ENCODE measurements at regions not wholly inside any gene's neighbourhood (a gene's known extent, or its start where the extent isn't known, plus 50 kb on each side); places are given as distances from the start of the nearest gene placed in this dataset.

GRCh38 chr15:29611057-29611456 is 211.2 kb downstream of the TJP1 start:
- DNase-seq (ENCODE audit: low read depth in 3 of 3) = no peak

GRCh38 chr15:29601811-29602210 is 220.5 kb downstream of the TJP1 start:
- no peak for DNase-seq (ENCODE audit: low read depth in 3 of 3)

GRCh38 chr15:29600262-29600661 is 222.0 kb downstream of the TJP1 start:
- DNase-seq (ENCODE audit: low read depth in 3 of 3) = no peak

DNA sequence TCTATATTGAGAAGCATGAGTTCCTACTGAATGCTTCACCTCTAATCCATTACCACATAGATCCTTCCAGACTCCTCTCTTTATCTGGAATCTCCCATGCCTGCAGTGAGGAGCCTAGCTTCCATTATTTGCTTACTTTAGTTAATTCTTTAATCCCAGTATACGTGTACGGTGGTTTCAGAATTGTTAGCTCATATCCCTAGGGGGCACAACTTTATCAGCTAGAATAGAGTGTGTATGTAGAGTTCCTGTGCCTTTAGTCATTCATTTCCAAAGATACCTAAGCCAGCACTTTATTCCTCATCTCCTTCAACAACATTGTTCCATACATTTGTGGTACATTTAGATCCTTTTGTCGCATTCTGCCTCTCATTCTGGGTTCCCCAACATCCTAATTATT is 226.0 kb downstream of the TJP1 start:
- no peak for DNase-seq (ENCODE audit: low read depth in 3 of 3)

DNA sequence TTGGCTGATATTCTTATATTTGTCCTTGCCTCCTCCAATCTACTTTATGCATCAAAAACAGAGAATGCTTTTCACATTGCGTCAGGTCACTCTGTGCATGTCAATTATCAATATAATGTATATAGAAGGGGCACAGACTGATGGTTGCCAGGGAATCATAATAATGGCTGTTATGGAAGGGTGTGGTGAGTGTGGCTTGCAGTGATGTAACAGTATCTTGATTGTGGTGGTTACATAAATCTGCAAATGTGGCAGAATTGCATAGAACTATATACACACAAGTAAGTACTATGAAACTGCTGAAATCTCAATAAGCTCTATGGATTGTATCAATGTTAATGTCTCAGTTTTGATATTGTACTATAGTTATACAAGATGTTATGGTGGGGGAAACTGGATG is 228.6 kb downstream of the TJP1 start:
- DNase-seq (ENCODE audit: low read depth in 3 of 3) = no peak

- DNase-seq (ENCODE audit: low read depth in 3 of 3) = no peak
These were observed 229.2 kb downstream of the TJP1 start for GRCh38 chr15:29593111-29593510.

- no peak for DNase-seq (ENCODE audit: low read depth in 3 of 3)
These were observed 231.6 kb downstream of the TJP1 start for GRCh38 chr15:29590701-29591100.

GRCh38 chr15:29589975-29590374 is 232.3 kb downstream of the TJP1 start:
- no peak for DNase-seq (ENCODE audit: low read depth in 3 of 3)

- DNase-seq (ENCODE audit: low read depth in 3 of 3) = no peak
These were observed 232.9 kb downstream of the TJP1 start for GRCh38 chr15:29589416-29589815.

GRCh38 chr15:29573197-29573838 is 248.9 kb downstream of the TJP1 start:
- DNase-seq (ENCODE audit: low read depth in 3 of 3) = no peak

- no peak for DNase-seq (ENCODE audit: low read depth in 3 of 3)
These were observed 250.4 kb downstream of the TJP1 start for GRCh38 chr15:29571792-29572431.

- peak in 1 of 3 experiments; percentile 24 for DNase-seq (ENCODE audit: low read depth in 3 of 3)
These were observed 251.1 kb downstream of the TJP1 start for GRCh38 chr15:29570948-29571791.

- DNase-seq (ENCODE audit: low read depth in 3 of 3) = no peak
These were observed 251.9 kb downstream of the TJP1 start for GRCh38 chr15:29570121-29570947.

GRCh38 chr15:29569533-29570092 is 252.7 kb downstream of the TJP1 start:
- DNase-seq (ENCODE audit: low read depth in 3 of 3) = no peak

- no peak for DNase-seq (ENCODE audit: low read depth in 3 of 3)
These were observed 253.3 kb downstream of the TJP1 start for GRCh38 chr15:29568840-29569532.

GRCh38 chr15:29567336-29567735 is 254.9 kb downstream of the TJP1 start:
- DNase-seq (ENCODE audit: low read depth in 3 of 3) = no peak

GRCh38 chr15:29566914-29567313 is 255.4 kb downstream of the TJP1 start:
- DNase-seq (ENCODE audit: low read depth in 3 of 3) = no peak

DNA sequence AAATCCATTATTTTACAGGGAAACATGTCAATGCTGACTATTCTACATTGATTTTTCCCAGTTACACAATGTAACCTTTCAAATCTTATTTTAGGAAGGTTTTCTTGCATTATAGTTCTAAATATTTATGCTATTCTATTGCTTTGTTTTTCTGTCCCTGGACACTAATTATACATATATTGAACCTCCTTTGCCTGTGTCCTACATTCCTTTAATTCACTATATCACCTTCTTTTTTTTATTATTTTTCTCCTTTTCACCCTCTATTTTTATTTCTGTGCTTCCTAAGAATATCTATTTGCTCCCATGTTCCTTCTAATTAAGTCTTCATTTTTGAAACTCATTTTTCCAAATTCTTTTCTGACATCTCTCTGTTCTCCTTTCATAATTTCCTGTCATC is 259.2 kb downstream of the TJP1 start:
- no peak for DNase-seq (ENCODE audit: low read depth in 3 of 3)

DNA sequence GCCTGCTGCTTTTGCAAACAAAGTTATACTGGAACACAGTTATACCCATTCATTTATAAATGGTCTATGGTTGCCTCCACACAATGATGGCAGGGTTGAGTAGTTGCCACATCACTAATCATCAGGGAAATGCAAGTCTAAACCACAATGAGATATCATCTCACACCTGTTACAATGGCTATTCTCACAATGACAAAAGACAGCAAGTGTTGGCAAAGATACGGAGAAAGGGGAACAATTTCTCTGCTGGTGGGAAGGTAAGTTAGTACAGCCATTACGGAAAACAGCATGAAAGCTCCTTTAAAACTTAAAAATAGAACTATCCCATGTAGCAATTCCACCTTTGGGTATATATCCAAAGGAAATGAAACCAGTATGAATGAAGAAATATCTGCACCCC is 261.4 kb downstream of the TJP1 start:
- no peak for DNase-seq (ENCODE audit: low read depth in 3 of 3)

DNA sequence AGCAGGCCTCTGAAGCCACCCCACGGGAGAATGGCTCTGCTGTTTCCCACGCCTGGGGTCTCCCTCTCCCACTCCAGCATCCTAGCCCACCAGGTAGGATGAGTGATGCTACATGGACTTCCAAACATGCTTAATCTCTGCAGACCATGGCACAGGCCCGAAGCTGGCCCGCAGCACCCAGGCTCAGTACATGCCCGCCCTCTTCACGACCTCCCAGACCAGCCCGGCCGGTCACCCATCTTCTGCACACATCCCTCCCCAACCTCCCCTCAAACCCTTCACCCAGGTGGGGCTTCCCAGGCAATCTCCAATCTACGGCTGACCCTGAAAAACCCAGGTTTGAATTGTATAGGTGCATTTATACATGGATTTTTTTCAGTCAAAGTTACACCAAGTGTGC is 264.0 kb downstream of the TJP1 start:
- no peak for DNase-seq (ENCODE audit: low read depth in 3 of 3)

DNA sequence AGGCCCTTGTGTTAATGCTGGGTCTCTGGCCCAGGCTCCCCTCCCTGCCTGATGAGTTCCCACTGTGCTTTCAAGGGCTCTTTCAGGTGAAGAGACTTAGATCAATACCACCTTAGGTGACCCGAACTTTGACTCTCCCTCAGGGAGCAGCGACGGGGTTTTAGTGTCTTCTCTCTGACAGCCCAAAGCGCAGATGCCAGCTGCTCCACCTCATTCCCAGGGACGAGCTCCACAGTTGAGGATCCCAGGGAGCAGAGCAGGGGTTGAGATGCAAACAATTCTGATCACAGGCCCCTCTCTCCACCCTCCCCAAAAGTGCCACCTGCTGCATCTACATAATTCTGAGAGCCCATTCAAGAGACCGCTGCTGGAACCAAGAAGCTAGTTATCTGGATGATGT is 265.1 kb downstream of the TJP1 start:
- no peak for DNase-seq (ENCODE audit: low read depth in 3 of 3)
